Loucy (cell line): ENCODE measurements at regions not wholly inside any gene's neighbourhood (a gene's known extent, or its start where the extent isn't known, plus 50 kb on each side); places are given as distances from the start of the nearest gene placed in this dataset.

ENCODE experiments used
- CTCF ChIP-seq: fragments of 200-600 bp; sonication (generic); conservative IDR thresholded peaks from 2 replicates; pipeline ENCODE4 v1.5.1; 2014; ENCODE audit warnings: mild to moderate bottlenecking, antibody characterized with exemption, low read length
- EZH2phosphoT487 ChIP-seq: fragments of 200-600 bp; IDR thresholded peaks from 2 replicates; pipeline ENCODE4 v1.6.1; 2018; ENCODE audit warnings: antibody characterized with exemption, mild to moderate bottlenecking, moderate library complexity, borderline replicate concordance

GRCh38 chr6:106870824-106871717, 103.5 kb downstream of the CD24 start:
- TF ChIP-seq CTCF (no peak), EZH2phosphoT487 (no peak)
